Memory B cell (primary cell): ENCODE measurements at regions not wholly inside any gene's neighbourhood (a gene's known extent, or its start where the extent isn't known, plus 50 kb on each side); places are given as distances from the start of the nearest gene placed in this dataset.

Source experiments
- ATAC-seq: fragments of 150-1000 bp; cut with Tn5 transposase; 2 replicates; pipeline ENCODE4 v1.10.0; 2021; ENCODE audit warnings: low read depth, mild to moderate bottlenecking, moderate library complexity
- DNase-seq, 2 donors: peaks; one replicate each; pipeline ENCODE4 v3.0.0; 2022; ENCODE audit warnings: low spot score in 2 of 2
- H3K27ac Mint-ChIP-seq: one replicate; pipeline ENCODE4 v1.8.0; 2022; ENCODE audit warnings: mild to moderate bottlenecking, moderate library complexity, mixed read lengths
- H3K27me3 Mint-ChIP-seq: one replicate; pipeline ENCODE4 v1.8.0; 2022; ENCODE audit warnings: mixed read lengths
- H3K36me3 Mint-ChIP-seq: one replicate; pipeline ENCODE4 v1.8.0; 2022; ENCODE audit warnings: mild to moderate bottlenecking, mixed read lengths
- H3K4me1 Mint-ChIP-seq: one replicate; pipeline ENCODE4 v1.8.0; 2022; ENCODE audit warnings: mixed read lengths
- H3K4me3 Mint-ChIP-seq: one replicate; pipeline ENCODE4 v1.8.0; 2022; ENCODE audit warnings: mild to moderate bottlenecking, moderate library complexity, mixed read lengths
- H3K9me3 Mint-ChIP-seq: one replicate; pipeline ENCODE4 v1.8.0; 2022; ENCODE audit warnings: mixed read lengths

DNA sequence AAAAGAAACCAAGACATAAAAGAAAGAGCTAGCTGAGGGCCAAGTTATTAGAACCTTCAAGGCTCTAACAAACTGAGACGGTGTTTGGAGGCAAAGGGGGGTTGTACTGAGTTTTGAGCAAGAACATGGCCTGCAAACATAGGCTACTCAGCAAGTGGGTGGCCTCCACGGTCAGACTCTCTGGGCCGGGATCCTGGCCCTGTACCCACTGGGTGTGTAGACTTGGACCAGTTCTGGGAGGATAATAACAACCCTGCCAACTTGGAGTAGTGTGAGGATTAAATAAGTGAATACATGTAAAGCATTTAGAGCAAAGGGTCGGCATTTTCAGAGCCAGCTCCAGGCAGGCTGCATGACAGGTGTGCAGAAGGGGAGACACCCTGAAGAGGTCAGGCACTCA lies 56.1 kb upstream of the TNFRSF19 start:
- H3K4me3 Mint-ChIP-seq = no peak overlapping the region
- H3K4me1 Mint-ChIP-seq = no peaks in the 10 kb centered on the region
- peaks cover 19% of the 10 kb centered on the region for H3K27me3 Mint-ChIP-seq
- H3K9me3 Mint-ChIP-seq = no peaks in the 10 kb centered on the region
- no peak for DNase-seq
- H3K27ac Mint-ChIP-seq = no peak overlapping the region
- no peak for ATAC-seq
- no peaks in the 10 kb centered on the region for H3K36me3 Mint-ChIP-seq

DNA sequence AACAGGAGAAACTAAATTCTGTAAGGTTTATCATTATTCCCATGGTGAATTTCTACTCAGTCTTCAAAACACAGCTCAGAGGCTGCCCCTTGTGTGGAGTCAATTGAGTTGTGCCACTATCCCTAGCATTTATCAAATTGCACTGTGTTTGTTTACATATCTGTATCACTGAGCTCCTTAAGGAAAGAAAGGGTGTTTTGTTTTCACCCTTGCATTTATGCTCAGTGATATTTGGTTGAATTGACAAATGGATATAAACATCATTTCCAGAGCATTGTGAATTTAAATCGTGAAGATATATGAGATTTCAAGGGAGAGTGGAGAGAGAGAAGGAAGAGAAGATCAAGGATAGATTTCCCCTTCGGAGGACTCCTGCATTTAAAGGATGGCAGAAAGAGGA lies 55.1 kb upstream of the TNFRSF19 start:
- H3K27me3 Mint-ChIP-seq = peaks cover 15% of the 10 kb centered on the region
- H3K9me3 Mint-ChIP-seq = no peaks in the 10 kb centered on the region

DNA sequence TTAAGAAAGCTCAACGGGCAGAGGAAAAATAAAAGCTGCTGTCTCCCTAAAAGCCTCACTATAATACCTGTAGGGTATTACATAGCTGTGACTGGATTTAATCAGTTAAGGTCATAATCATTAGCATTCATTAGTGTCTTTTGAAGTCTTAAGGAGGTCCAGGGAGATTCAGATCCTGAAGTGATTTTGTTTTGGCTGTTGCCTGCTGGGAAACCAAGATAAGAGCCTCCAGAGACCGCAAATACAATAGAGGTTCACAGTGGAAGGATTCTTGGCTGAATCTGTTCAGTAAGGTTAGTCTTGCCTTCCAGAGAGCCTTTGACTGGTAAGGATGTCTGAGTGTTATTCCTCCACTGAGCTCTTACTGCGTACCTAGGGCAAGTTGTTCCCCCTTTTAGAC lies 54.0 kb upstream of the TNFRSF19 start:
- ATAC-seq (no peak), DNase-seq (no peak)
- Mint-ChIP-seq H3K4me1 (no peaks in the 10 kb centered on the region), H3K9me3 (no peaks in the 10 kb centered on the region), H3K4me3 (no peak overlapping the region), H3K27me3 (peaks cover 15% of the 10 kb centered on the region), H3K27ac (no peak overlapping the region), H3K36me3 (no peaks in the 10 kb centered on the region)

More for the DNA sequence above, 55.1 kb upstream of the TNFRSF19 start:
- Mint-ChIP-seq H3K27ac (no peak overlapping the region), H3K36me3 (no peaks in the 10 kb centered on the region), H3K4me3 (no peak overlapping the region), H3K4me1 (no peaks in the 10 kb centered on the region)
- no peak for ATAC-seq
- DNase-seq = no peak

DNA sequence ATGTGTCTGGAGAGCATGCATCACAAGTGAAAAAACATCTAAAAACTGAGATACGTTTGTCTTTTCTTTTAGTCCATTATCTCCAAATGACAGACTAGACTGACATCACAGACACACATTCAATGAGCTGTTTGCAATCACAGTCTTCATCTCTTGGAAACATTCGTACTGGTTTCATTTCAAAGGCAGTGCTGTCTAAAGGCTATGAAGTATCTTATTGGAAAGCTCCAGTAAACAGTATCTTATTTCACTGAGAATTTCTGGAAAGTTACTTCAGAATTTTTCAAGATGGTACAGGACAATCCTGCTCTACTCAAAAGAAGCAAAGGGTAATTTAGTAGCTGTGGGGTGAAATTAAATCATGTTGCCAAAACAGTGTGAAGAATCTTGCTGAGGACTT lies 53.5 kb upstream of the TNFRSF19 start:
- ATAC-seq = no peak
- H3K4me3 Mint-ChIP-seq = no peak overlapping the region
- no peaks in the 10 kb centered on the region for H3K36me3 Mint-ChIP-seq
- H3K4me1 Mint-ChIP-seq = no peaks in the 10 kb centered on the region
- H3K9me3 Mint-ChIP-seq = no peaks in the 10 kb centered on the region
- no peak for DNase-seq
- H3K27me3 Mint-ChIP-seq = peaks cover 16% of the 10 kb centered on the region
- H3K27ac Mint-ChIP-seq = no peak overlapping the region

GRCh38 chr13:23518231-23518630 lies 52.0 kb upstream of the TNFRSF19 start:
- Mint-ChIP-seq H3K4me3 (no peak overlapping the region), H3K4me1 (no peaks in the 10 kb centered on the region), H3K27me3 (peaks cover 14% of the 10 kb centered on the region), H3K27ac (no peak overlapping the region), H3K9me3 (no peaks in the 10 kb centered on the region), H3K36me3 (no peaks in the 10 kb centered on the region)
- DNase-seq (no peak), ATAC-seq (no peak)
